ENCODE measurements at regions not wholly inside any gene's neighbourhood (a gene's known extent, or its start where the extent isn't known, plus 50 kb on each side); places are given as distances from the start of the nearest gene placed in this dataset.

GRCh38 chr4:127000846-127001245 is 631.9 kb upstream of the INTU start:
- no peak for TF ChIP-seq REST (IDR thresholded peaks at IDR 0.05; ENCODE audit: insufficient replicate concordance, low read depth)
- TF ChIP-seq POLR2AphosphoS5 (IDR thresholded peaks at IDR 0.05; ENCODE audit: low read depth): no peak
- TF ChIP-seq SPI1 (IDR thresholded peaks at IDR 0.05; ENCODE audit: borderline replicate concordance, low read depth): no peak
- no peak for TF ChIP-seq GABPA (IDR thresholded peaks at IDR 0.05; ENCODE audit: low read depth)
- TF ChIP-seq CTCF (IDR thresholded peaks at IDR 0.05; ENCODE audit: insufficient read depth, low read length): no peak
- no peak for DNase-seq (ENCODE audit: low read depth in 1 of 2, low spot score in 1 of 2)
- H3K27ac ChIP-seq (replicated peaks): no peak overlapping the region
- no peaks in the 10 kb centered on the region for H3K27me3 ChIP-seq (ENCODE audit: insufficient read depth, poor library complexity, severe bottlenecking)
- H3K4me3 ChIP-seq (replicated peaks; ENCODE audit: insufficient read depth, low read length): no peak overlapping the region

GRCh38 chr4:127001933-127002332 is 630.8 kb upstream of the INTU start:
- DNase-seq (ENCODE audit: low read depth in 1 of 2, low spot score in 1 of 2): no peak
- no peak overlapping the region for H3K4me3 ChIP-seq (replicated peaks; ENCODE audit: insufficient read depth, low read length)
- H3K27me3 ChIP-seq (ENCODE audit: insufficient read depth, poor library complexity, severe bottlenecking): no peaks in the 10 kb centered on the region
- no peak for TF ChIP-seq CTCF (IDR thresholded peaks at IDR 0.05; ENCODE audit: insufficient read depth, low read length)
- TF ChIP-seq REST (IDR thresholded peaks at IDR 0.05; ENCODE audit: insufficient replicate concordance, low read depth): no peak
- no peak for TF ChIP-seq SPI1 (IDR thresholded peaks at IDR 0.05; ENCODE audit: borderline replicate concordance, low read depth)
- TF ChIP-seq GABPA (IDR thresholded peaks at IDR 0.05; ENCODE audit: low read depth): no peak
- TF ChIP-seq POLR2AphosphoS5 (IDR thresholded peaks at IDR 0.05; ENCODE audit: low read depth): no peak
- no peak overlapping the region for H3K27ac ChIP-seq (replicated peaks)

- Histone ChIP-seq H3K4me3 (replicated peaks; ENCODE audit: insufficient read depth, low read length) (no peak overlapping the region), H3K27ac (replicated peaks) (no peak overlapping the region), H3K27me3 (ENCODE audit: insufficient read depth, poor library complexity, severe bottlenecking) (no peaks in the 10 kb centered on the region)
- TF ChIP-seq POLR2AphosphoS5 (IDR thresholded peaks at IDR 0.05; ENCODE audit: low read depth) (no peak), GABPA (IDR thresholded peaks at IDR 0.05; ENCODE audit: low read depth) (no peak), CTCF (IDR thresholded peaks at IDR 0.05; ENCODE audit: insufficient read depth, low read length) (no peak), SPI1 (IDR thresholded peaks at IDR 0.05; ENCODE audit: borderline replicate concordance, low read depth) (no peak), REST (IDR thresholded peaks at IDR 0.05; ENCODE audit: insufficient replicate concordance, low read depth) (no peak)
- DNase-seq (ENCODE audit: low read depth in 1 of 2, low spot score in 1 of 2): no peak
Measured at GRCh38 chr4:127006446-127006877, 626.3 kb upstream of the INTU start.

All from HL-60 (cell line).